Heart left ventricle (tissue), 16 donors: ENCODE measurements at regions not wholly inside any gene's neighbourhood (a gene's known extent, or its start where the extent isn't known, plus 50 kb on each side); places are given as distances from the start of the nearest gene placed in this dataset.

ENCODE experiments used
- ATAC-seq, 4 donors: fragments of 200-7000 bp; cut with Tn5 transposase; one replicate each; pipeline ENCODE4 v1.9.1; 2020 to 2022; ENCODE audit warnings: moderate library complexity in 4 of 4, mild to moderate bottlenecking in 3 of 4, moderate number of reproducible peaks in 1 of 4
- DNase-seq, 5 donors: peaks; one replicate each; pipeline ENCODE4 v3.0.0-alpha.2; 2020
- H3K27ac ChIP-seq, 12 donors: fragments of 200-600 bp; sonication (generic) in 4 of 12; one replicate each; pipeline versions ENCODE4 v1.5.0 to v1.8.0; 2016 to 2022; ENCODE audit warnings: mild to moderate bottlenecking in 2 of 12
- H3K27me3 ChIP-seq, 9 donors: fragments of 200-600 bp; sonication (generic) in 2 of 9; one replicate each; pipeline versions ENCODE4 v1.5.1 to v1.8.0; 2016 to 2022; ENCODE audit warnings: mild to moderate bottlenecking in 3 of 9
- H3K36me3 ChIP-seq, 9 donors: fragments of 200-600 bp; sonication (generic) in 2 of 9; one replicate each; pipeline versions ENCODE4 v1.5.0 to v1.8.0; 2018 to 2022; ENCODE audit warnings: mild to moderate bottlenecking in 2 of 9
- H3K4me1 ChIP-seq, 12 donors: fragments of 200-600 bp; sonication (generic) in 4 of 12; one replicate each; pipeline versions ENCODE4 v1.5.0 to v1.8.0; 2016 to 2022; ENCODE audit warnings: mild to moderate bottlenecking in 3 of 12
- H3K4me3 ChIP-seq, 12 donors: fragments of 200-600 bp; sonication (generic) in 4 of 12; one replicate each; pipeline versions ENCODE4 v1.5.0 to v1.8.0; 2017 to 2022; ENCODE audit warnings: mild to moderate bottlenecking in 9 of 12, moderate library complexity in 4 of 12
- H3K9me3 ChIP-seq, 12 donors: fragments of 200-600 bp; sonication (generic) in 4 of 12; one replicate each; pipeline versions ENCODE4 v1.5.0 to v1.8.0; 2016 to 2022; ENCODE audit warnings: mild to moderate bottlenecking in 1 of 12
- POLR2A ChIP-seq, 2 donors: fragments of 450-650 bp; IDR thresholded peaks; one replicate each; pipeline ENCODE4 v1.6.1; 2017; ENCODE audit warnings: antibody characterized with exemption in 2 of 2, mild to moderate bottlenecking in 2 of 2, moderate library complexity in 2 of 2
- WGBS, 4 donors: extraction: QIAGEN DNeasy Blood & Tissue Kit in 2 of 4; methylation state at CpG; one replicate each; pipeline versions ENCODE4 v1.1.5 to v1.1.7; 2013 to 2018; 5-methylcytosine and 5-hydroxymethylcytosine counted together
- intact Hi-C, 10 donors: fragments of 100-400 bp; cut with DNase I; formaldehyde crosslinking; loops; one replicate each; pipeline versions ENCODE4 v1.11.1 to v1.14.2; 2022
- TF ChIP-seq, protein P1 (sequence below), 12 donors: fragments of 200-600 bp; sonication (generic) in 4 of 12; IDR thresholded peaks; one replicate each; pipeline versions ENCODE4 v1.5.0 to v1.8.0; 2018 to 2022; ENCODE audit warnings: antibody characterized with exemption in 12 of 12, mild to moderate bottlenecking in 5 of 12
- donor health status: ischemic (EF 13 %, LVEDD 7.1; RV severe dilation, severe dysfunction).
- donor health status: healthy with polysubstance abuse.
- donor health status: DM: no; HTN: yes; CAD: no.
- donor health status: DM: no; HTN: no; CAD: no.
- donor health status: ischemic (EF 25% LVEDD 6.9; RV normal size, moderate dysfunction).
- donor health status: ischemic (EF 25% LVEDD 5.7; RV mildly dilated, moderate dysfunction).
- donor health status: healthy.
- donor health status: DM: yes; HTN: yes; CAD: no.
- donor health status: ischemic (EF 35%, LVEDD 5.7; RV mildly dilated, moderate dysfunction).
- donor health status: nonischemic (EF 11% LVEDD 7.7; RV severe dilation, severe dysfunction).
- donor health status: DM: yes; HTN: yes; CAD: no.
- donor health status: PGD.
- donor health status: ischemic (EF 29% LVEDD 5.4; RV normal size, mild dysfunction).
- donor health status: nonischemic (EF 23%, LVEDD 6.1; RV moderate dilation, normal function).

DNA sequence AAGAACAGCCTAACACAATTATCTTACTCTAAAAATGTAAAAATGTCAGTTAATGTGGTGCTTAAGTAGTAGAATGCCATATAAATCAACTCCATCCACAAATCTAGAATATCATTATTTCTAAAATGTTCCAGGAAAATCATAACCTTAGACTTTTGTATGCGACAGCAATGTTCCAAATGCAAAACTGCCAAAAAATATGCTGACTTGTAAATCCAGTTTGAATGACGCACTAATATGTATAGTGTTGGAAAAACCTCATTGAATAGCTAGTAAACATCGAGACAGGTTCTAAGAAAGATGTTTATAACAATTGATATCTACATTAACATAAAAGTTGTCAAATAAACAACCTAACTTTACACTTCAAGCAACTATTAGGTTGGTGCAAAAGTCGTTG lies 469.1 kb upstream of the PRICKLE1 start:
- DNase-seq (no peak), ATAC-seq (no peak)
- no peak for TF ChIP-seq POLR2A (IDR thresholded peaks at IDR 0.05)
- TF ChIP-seq, protein P1, sequence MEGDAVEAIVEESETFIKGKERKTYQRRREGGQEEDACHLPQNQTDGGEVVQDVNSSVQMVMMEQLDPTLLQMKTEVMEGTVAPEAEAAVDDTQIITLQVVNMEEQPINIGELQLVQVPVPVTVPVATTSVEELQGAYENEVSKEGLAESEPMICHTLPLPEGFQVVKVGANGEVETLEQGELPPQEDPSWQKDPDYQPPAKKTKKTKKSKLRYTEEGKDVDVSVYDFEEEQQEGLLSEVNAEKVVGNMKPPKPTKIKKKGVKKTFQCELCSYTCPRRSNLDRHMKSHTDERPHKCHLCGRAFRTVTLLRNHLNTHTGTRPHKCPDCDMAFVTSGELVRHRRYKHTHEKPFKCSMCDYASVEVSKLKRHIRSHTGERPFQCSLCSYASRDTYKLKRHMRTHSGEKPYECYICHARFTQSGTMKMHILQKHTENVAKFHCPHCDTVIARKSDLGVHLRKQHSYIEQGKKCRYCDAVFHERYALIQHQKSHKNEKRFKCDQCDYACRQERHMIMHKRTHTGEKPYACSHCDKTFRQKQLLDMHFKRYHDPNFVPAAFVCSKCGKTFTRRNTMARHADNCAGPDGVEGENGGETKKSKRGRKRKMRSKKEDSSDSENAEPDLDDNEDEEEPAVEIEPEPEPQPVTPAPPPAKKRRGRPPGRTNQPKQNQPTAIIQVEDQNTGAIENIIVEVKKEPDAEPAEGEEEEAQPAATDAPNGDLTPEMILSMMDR (IDR thresholded peaks at IDR 0.05) = no peak
- H3K4me1 ChIP-seq = peaks cover 0 to 6% (median 0%) of the 10 kb centered on the region in 12 donors
- H3K27ac ChIP-seq = no peak overlapping the region
- H3K36me3 ChIP-seq = no peaks in the 10 kb centered on the region
- WGBS, 4 donors = 95 to 97% (median 96%) methylated on average over 4 of the region's 4 CpGs
- H3K27me3 ChIP-seq = no peaks in the 10 kb centered on the region
- H3K4me3 ChIP-seq = no peak overlapping the region
- intact Hi-C loops = no loop called here
- no peaks in the 10 kb centered on the region for H3K9me3 ChIP-seq

DNA sequence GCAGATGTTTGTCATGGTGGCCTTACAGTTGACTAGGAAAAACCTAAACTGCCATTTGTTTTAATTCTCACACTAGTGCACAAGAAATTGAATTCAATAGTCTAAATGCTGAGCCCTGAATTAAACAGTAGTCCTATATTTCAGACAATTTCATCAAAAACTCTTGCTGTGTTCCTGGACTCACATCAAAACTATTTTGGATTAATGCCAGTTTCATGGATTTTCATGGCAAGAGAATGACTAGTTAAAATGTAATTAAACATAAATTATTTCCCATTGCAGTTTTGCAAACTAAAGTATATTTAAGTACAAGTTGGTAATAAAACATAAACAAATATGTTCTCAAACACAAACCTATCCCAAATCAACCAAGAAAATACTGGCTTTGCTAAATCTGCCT lies 468.0 kb upstream of the PRICKLE1 start:
- Histone ChIP-seq H3K27me3 (no peaks in the 10 kb centered on the region), H3K4me3 (no peak overlapping the region), H3K4me1 (peaks cover 0 to 6% (median 0%) of the 10 kb centered on the region in 12 donors), H3K36me3 (no peaks in the 10 kb centered on the region), H3K9me3 (no peaks in the 10 kb centered on the region), H3K27ac (no peak overlapping the region)
- ATAC-seq (no peak), DNase-seq (no peak)
- intact Hi-C loops = no loop called here
- TF ChIP-seq POLR2A (IDR thresholded peaks at IDR 0.05) = no peak
- TF ChIP-seq, protein P1 (IDR thresholded peaks at IDR 0.05) = no peak

DNA sequence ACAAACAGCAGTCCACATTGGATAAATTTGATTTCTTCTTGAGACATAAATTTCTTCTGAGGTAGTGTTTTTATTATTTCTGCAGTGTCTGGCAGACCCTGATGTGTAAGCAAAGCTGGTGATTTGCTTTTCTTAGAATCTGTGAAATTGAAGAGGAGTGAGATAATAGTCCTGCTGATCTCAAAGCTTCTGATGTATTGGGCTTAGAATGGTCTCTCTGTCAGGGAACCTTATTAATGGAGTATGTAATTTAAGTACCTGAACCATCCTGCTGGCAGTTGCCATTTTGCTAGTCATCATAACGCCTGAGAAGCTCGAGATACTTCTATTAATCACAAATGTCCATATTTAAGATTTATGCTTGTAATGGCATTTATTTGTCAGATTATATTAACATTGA lies 464.5 kb upstream of the PRICKLE1 start:
- no peaks in the 10 kb centered on the region for H3K4me1 ChIP-seq
- H3K4me3 ChIP-seq = no peak overlapping the region
- H3K36me3 ChIP-seq = no peaks in the 10 kb centered on the region
- intact Hi-C loops = no loop called here
- no peaks in the 10 kb centered on the region for H3K9me3 ChIP-seq
- no peak overlapping the region for H3K27ac ChIP-seq
- TF ChIP-seq, protein P1 (IDR thresholded peaks at IDR 0.05) = no peak
- no peak for TF ChIP-seq POLR2A (IDR thresholded peaks at IDR 0.05)
- H3K27me3 ChIP-seq = no peaks in the 10 kb centered on the region
- 94 to 100% (median 96%) methylated on average over 2 of the region's 2 CpGs for WGBS, 4 donors
- no peak for ATAC-seq
- DNase-seq = no peak

DNA sequence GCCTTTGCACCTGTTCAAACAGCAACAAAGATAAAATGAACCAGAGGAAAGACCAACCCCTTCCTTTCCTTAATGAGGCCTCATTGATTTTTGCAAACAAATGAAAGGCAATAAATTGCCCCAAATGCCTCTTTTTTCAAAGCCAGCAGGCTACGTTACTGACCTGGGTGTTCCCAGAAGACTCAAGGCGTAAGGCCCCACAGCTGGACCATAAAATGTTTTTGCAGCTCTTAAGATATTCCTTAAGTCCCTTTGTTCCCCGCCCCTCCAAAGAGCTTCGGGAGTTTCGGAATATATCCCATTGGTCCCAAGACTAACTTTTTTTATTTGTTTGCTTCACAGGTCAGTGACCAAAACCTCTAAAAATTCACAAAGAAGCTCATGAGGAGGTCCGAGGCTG lies 462.9 kb upstream of the PRICKLE1 start:
- DNase-seq (no peak), ATAC-seq (no peak)
- Histone ChIP-seq H3K9me3 (no peaks in the 10 kb centered on the region), H3K4me3 (no peak overlapping the region), H3K36me3 (no peaks in the 10 kb centered on the region), H3K27ac (no peak overlapping the region), H3K27me3 (no peaks in the 10 kb centered on the region), H3K4me1 (no peaks in the 10 kb centered on the region)
- intact Hi-C loops = no loop called here
- TF ChIP-seq POLR2A (IDR thresholded peaks at IDR 0.05) = no peak
- 91 to 92% (median 92%) methylated on average over 6 of the region's 6 CpGs for WGBS, 4 donors

DNA sequence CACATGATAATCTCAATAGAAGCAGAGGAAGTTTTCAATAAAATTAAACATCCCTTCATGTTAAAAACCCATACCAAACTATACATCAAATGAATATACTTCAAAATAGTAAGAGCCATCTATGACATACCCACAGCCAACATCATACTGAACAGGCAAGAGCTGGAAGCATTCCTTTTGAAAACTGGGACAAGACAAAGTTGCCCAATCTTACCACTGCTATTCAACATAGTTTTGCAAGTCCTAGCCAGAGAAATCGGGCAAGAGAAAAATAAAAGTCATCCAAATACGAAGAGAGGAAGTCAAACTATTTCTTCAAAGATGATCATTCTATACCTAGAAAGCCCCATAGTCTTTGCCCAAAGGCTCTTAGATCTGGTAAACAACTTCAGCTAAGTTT lies 454.7 kb upstream of the PRICKLE1 start:
- Histone ChIP-seq H3K9me3 (no peaks in the 10 kb centered on the region), H3K27ac (no peak overlapping the region), H3K36me3 (no peaks in the 10 kb centered on the region), H3K4me1 (no peaks in the 10 kb centered on the region), H3K4me3 (no peak overlapping the region), H3K27me3 (no peaks in the 10 kb centered on the region)
- ATAC-seq (no peak), DNase-seq (no peak)
- TF ChIP-seq POLR2A (IDR thresholded peaks at IDR 0.05) = no peak
- TF ChIP-seq, protein P1 (IDR thresholded peaks at IDR 0.05) = no peak
- 90 to 94% (median 90%) methylated on average over 2 of the region's 2 CpGs for WGBS, 4 donors
- intact Hi-C loops = no loop called here
